HPDE6-E6E7 (cell line): ENCODE measurements at regions not wholly inside any gene's neighbourhood (a gene's known extent, or its start where the extent isn't known, plus 50 kb on each side); places are given as distances from the start of the nearest gene placed in this dataset.
"Not testable (repeated sequence)": the region's sequence is repeated elsewhere in the genome, so short reads cannot be mapped to it uniquely, and the experiment has no call there.

Experiments
- DNase-seq: peaks from one replicate; pipeline ENCODE4 v3.0.0; 2011; ENCODE audit warnings: missing footprints; ENCODE audit errors: extremely low spot score

- no peak for DNase-seq
Measured at GRCh38 chr3:162395496-162395895, 898.9 kb downstream of the OTOL1 start.

GRCh38 chr3:162398554-162398953 is 901.9 kb downstream of the OTOL1 start:
- no peak for DNase-seq

- no peak for DNase-seq
Measured at GRCh38 chr3:162400697-162401096, 904.1 kb downstream of the OTOL1 start.

- DNase-seq: not testable (repeated sequence)
Measured at GRCh38 chr3:162411556-162411955, 914.9 kb downstream of the OTOL1 start.

GRCh38 chr3:162421721-162422120 is 925.1 kb downstream of the OTOL1 start:
- no peak for DNase-seq

GRCh38 chr3:162428192-162428591 is 931.6 kb downstream of the OTOL1 start:
- DNase-seq: no peak

GRCh38 chr3:162435750-162436149 is 939.1 kb downstream of the OTOL1 start:
- no peak for DNase-seq

GRCh38 chr3:162436826-162437225 is 940.2 kb downstream of the OTOL1 start:
- DNase-seq: no peak

- no peak for DNase-seq
Measured at GRCh38 chr3:162437480-162437879, 940.9 kb downstream of the OTOL1 start.

- no peak for DNase-seq
Measured at GRCh38 chr3:162441716-162442115, 945.1 kb downstream of the OTOL1 start.

GRCh38 chr3:162443376-162443775 is 946.8 kb downstream of the OTOL1 start:
- DNase-seq: no peak

GRCh38 chr3:162468791-162469190 is 972.2 kb downstream of the OTOL1 start:
- no peak for DNase-seq

GRCh38 chr3:162487138-162487537 is 990.5 kb downstream of the OTOL1 start:
- DNase-seq: no peak

- no peak for DNase-seq
Measured at GRCh38 chr3:162489853-162490252, 993.2 kb downstream of the OTOL1 start.

GRCh38 chr3:162491952-162492351 is 995.3 kb downstream of the OTOL1 start:
- no peak for DNase-seq

GRCh38 chr3:162492446-162493081 is 996.0 kb downstream of the OTOL1 start:
- DNase-seq: no peak

GRCh38 chr3:162498626-162499025 is 1002.0 kb downstream of the OTOL1 start:
- no peak for DNase-seq

- DNase-seq: no peak
Measured at GRCh38 chr3:162507397-162507796, 1010.8 kb downstream of the OTOL1 start.

- no peak for DNase-seq
Measured at GRCh38 chr3:162512488-162512887, 1015.9 kb downstream of the OTOL1 start.

- DNase-seq: no peak
Measured at GRCh38 chr3:162517110-162517509, 1020.5 kb downstream of the OTOL1 start.

- no peak for DNase-seq
Measured at GRCh38 chr3:162521669-162522068, 1025.1 kb downstream of the OTOL1 start.

- DNase-seq: no peak
Measured at GRCh38 chr3:162525066-162525742, 1028.6 kb downstream of the OTOL1 start.

GRCh38 chr3:162525771-162526170 is 1029.2 kb downstream of the OTOL1 start:
- no peak for DNase-seq

- no peak for DNase-seq
Measured at GRCh38 chr3:162534431-162534830, 1037.8 kb downstream of the OTOL1 start.
